AG08396 (cell line): ENCODE measurements at regions not wholly inside any gene's neighbourhood (a gene's known extent, or its start where the extent isn't known, plus 50 kb on each side); places are given as distances from the start of the nearest gene placed in this dataset.

Source experiments
- DNase-seq: peaks from one replicate; pipeline ENCODE4 v3.0.0; 2012; ENCODE audit warnings: low spot score, mixed read lengths

GRCh38 chr5:44659334-44659733, 149.4 kb upstream of the MRPS30 start:
- DNase-seq = no peak

GRCh38 chr5:44652674-44653073, 156.1 kb upstream of the MRPS30 start:
- no peak for DNase-seq

GRCh38 chr5:44646016-44646415, 162.7 kb upstream of the MRPS30 start:
- DNase-seq = no peak

- DNase-seq = no peak
Observed at GRCh38 chr5:44645502-44645901, 163.2 kb upstream of the MRPS30 start.

- no peak for DNase-seq
Observed at GRCh38 chr5:44644628-44645027, 164.1 kb upstream of the MRPS30 start.

GRCh38 chr5:44641820-44642219, 166.9 kb upstream of the MRPS30 start:
- DNase-seq = no peak

GRCh38 chr5:44640945-44641456, 167.7 kb upstream of the MRPS30 start:
- DNase-seq = no peak

- DNase-seq = no peak
Observed at GRCh38 chr5:44637916-44638869, 170.6 kb upstream of the MRPS30 start.

- DNase-seq = no peak
Observed at GRCh38 chr5:44632344-44632743, 176.4 kb upstream of the MRPS30 start.

GRCh38 chr5:44626846-44627245, 181.9 kb upstream of the MRPS30 start:
- DNase-seq = no peak

- DNase-seq = no peak
Observed at GRCh38 chr5:44622331-44622730, 186.4 kb upstream of the MRPS30 start.

GRCh38 chr5:44619875-44620610, 188.7 kb upstream of the MRPS30 start:
- no peak for DNase-seq

- no peak for DNase-seq
Observed at GRCh38 chr5:44614845-44615244, 193.9 kb upstream of the MRPS30 start.

GRCh38 chr5:44613936-44614335, 194.8 kb upstream of the MRPS30 start:
- DNase-seq = no peak

- no peak for DNase-seq
Observed at GRCh38 chr5:44605926-44606325, 202.8 kb upstream of the MRPS30 start.

GRCh38 chr5:44603496-44604272, 205.1 kb upstream of the MRPS30 start:
- no peak for DNase-seq

GRCh38 chr5:44574678-44575077, 185.5 kb upstream of the FGF10 start:
- DNase-seq = no peak

- peak; percentile 2 for DNase-seq
Observed at GRCh38 chr5:44568519-44568918, 179.3 kb upstream of the FGF10 start.

- peak; percentile 9 for DNase-seq
Observed at GRCh38 chr5:44565902-44566301, 176.7 kb upstream of the FGF10 start.

- DNase-seq = no peak
Observed at GRCh38 chr5:44565360-44565759, 176.1 kb upstream of the FGF10 start.

GRCh38 chr5:44546286-44546685, 157.1 kb upstream of the FGF10 start:
- peak; percentile 21 for DNase-seq

- no peak for DNase-seq
Observed at GRCh38 chr5:44543511-44543910, 154.3 kb upstream of the FGF10 start.
